ENCODE measurements at regions not wholly inside any gene's neighbourhood (a gene's known extent, or its start where the extent isn't known, plus 50 kb on each side); places are given as distances from the start of the nearest gene placed in this dataset.
"Not testable (repeated sequence)": the region's sequence is repeated elsewhere in the genome, so short reads cannot be mapped to it uniquely, and the experiment has no call there.

DNA sequence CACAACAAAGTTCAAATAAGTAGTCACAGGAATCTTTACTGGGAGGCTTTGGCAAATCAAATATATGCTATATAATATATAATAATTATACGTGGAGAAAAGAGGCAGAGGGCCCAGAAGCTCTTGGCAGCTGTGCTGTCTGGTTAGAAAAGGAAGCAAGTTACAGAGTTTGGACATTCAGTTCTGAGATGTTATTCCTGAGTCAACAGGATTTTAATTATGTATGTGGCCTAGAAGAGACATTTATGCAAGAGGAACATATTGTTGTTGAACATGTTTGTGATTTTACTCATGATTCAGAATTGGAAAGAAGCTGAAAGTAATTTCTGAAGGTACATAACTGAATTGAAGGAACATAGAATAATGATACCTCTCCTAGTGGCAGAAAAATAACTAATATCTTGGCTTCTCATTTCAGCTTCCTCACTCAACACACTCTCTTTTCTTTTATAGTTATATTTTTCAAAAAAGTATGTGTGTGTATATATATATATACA, 79.7 kb upstream of the GPR89A start:
- not testable (repeated sequence) for H3F3A ChIP-seq (ENCODE audit: low read depth); H4K20me1 ChIP-seq (ENCODE audit: insufficient read depth, low read length, poor library complexity, severe bottlenecking); H3K27me3 ChIP-seq (ENCODE audit: insufficient read depth, low read length, poor library complexity, severe bottlenecking); H3K79me2 ChIP-seq (ENCODE audit: insufficient read depth, low read length); H3K9me3 ChIP-seq (ENCODE audit: insufficient read depth, low read depth, low read length); H3K4me2 ChIP-seq (ENCODE audit: low read depth, low read length, poor library complexity, severe bottlenecking); H3K4me3 ChIP-seq (ENCODE audit: low read length, poor library complexity, severe bottlenecking); H3K36me3 ChIP-seq (ENCODE audit: insufficient read depth, low read length); H3K4me1 ChIP-seq (ENCODE audit: insufficient read depth, low read length, poor library complexity, severe bottlenecking); H3K9ac ChIP-seq (ENCODE audit: low read depth, low read length, poor library complexity, severe bottlenecking); H3K9me2 ChIP-seq (replicated peaks; ENCODE audit: low read depth, low read length); H2AFZ ChIP-seq (ENCODE audit: low read length)

DNA sequence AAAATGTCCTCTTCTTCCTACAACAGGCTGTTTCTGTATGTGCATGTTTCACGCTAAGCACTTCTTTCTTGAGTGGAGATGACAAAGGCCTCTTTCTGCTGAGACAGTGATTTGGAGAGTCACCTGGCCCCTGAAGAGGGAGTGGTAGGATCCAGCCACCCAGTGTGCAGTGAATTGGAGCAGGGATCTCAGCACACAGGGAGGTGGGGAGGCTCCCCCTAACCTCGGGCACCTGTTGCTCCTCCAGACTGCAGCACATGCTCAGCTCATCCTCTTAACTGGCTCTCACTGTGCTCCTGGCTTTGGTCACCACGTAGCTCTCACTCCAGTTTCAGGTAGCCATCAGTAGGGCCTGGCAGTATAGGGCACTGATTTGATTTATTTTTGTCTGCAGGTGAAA, 87.6 kb upstream of the GPR89A start:
- H3K4me2 ChIP-seq (ENCODE audit: low read depth, low read length, poor library complexity, severe bottlenecking); H3K4me3 ChIP-seq (ENCODE audit: low read length, poor library complexity, severe bottlenecking); H3K9me3 ChIP-seq (ENCODE audit: insufficient read depth, low read depth, low read length); H3F3A ChIP-seq (ENCODE audit: low read depth); H3K9ac ChIP-seq (ENCODE audit: low read depth, low read length, poor library complexity, severe bottlenecking); H3K36me3 ChIP-seq (ENCODE audit: insufficient read depth, low read length); H4K20me1 ChIP-seq (ENCODE audit: insufficient read depth, low read length, poor library complexity, severe bottlenecking); H3K27me3 ChIP-seq (ENCODE audit: insufficient read depth, low read length, poor library complexity, severe bottlenecking); H2AFZ ChIP-seq (ENCODE audit: low read length); H3K79me2 ChIP-seq (ENCODE audit: insufficient read depth, low read length); H3K4me1 ChIP-seq (ENCODE audit: insufficient read depth, low read length, poor library complexity, severe bottlenecking); H3K9me2 ChIP-seq (replicated peaks; ENCODE audit: low read depth, low read length): not testable (repeated sequence)

DNA sequence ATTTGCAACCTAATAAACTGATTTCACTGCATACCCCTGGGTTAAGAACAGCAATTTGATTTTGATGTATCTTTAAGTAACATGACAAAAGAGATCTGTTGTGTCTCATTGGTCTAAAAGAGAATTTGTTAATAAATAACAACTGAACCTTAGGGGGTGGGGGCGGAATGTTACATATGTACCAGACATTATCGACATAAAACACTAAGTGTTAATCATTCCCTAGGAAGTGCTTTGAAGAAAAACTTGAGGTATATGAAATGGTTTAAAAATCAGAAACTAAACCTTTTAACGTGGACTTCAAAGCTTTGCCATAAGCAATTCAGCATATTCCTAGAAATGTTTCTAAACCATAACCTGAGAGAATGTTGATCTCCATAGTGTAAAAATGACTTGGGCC, 88.5 kb upstream of the GPR89A start:
- H3K79me2 ChIP-seq (ENCODE audit: insufficient read depth, low read length); H3K27me3 ChIP-seq (ENCODE audit: insufficient read depth, low read length, poor library complexity, severe bottlenecking); H3K9me2 ChIP-seq (replicated peaks; ENCODE audit: low read depth, low read length); H3K9ac ChIP-seq (ENCODE audit: low read depth, low read length, poor library complexity, severe bottlenecking); H3K4me3 ChIP-seq (ENCODE audit: low read length, poor library complexity, severe bottlenecking); H3K4me2 ChIP-seq (ENCODE audit: low read depth, low read length, poor library complexity, severe bottlenecking); H3K9me3 ChIP-seq (ENCODE audit: insufficient read depth, low read depth, low read length); H3K4me1 ChIP-seq (ENCODE audit: insufficient read depth, low read length, poor library complexity, severe bottlenecking); H2AFZ ChIP-seq (ENCODE audit: low read length); H3K36me3 ChIP-seq (ENCODE audit: insufficient read depth, low read length); H3F3A ChIP-seq (ENCODE audit: low read depth); H4K20me1 ChIP-seq (ENCODE audit: insufficient read depth, low read length, poor library complexity, severe bottlenecking): not testable (repeated sequence)

DNA sequence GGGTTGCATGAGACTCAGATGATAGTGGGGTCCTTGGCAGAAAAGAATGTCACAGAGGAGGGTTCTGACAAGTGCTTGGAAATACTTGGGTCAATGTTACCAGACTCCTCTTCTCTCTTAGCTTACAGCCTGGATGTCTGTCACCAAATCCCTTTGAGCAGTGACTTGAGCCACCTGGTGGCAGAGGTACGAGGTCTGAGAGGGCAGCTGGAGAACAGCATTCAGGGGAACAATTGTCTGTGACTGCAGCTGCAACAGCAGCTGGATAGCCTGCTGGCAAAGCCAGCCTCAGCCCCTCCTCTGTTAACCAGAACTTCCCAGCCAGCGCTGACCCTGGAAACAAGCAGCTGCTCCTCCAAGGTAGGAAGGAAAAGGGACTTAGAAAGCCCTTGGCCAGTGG, 87.6 kb upstream of the NBPF20 start:
- not testable (repeated sequence) for H3K9ac ChIP-seq (ENCODE audit: low read depth, low read length, poor library complexity, severe bottlenecking); H3K4me3 ChIP-seq (ENCODE audit: low read length, poor library complexity, severe bottlenecking); H3K79me2 ChIP-seq (ENCODE audit: insufficient read depth, low read length); H3K4me2 ChIP-seq (ENCODE audit: low read depth, low read length, poor library complexity, severe bottlenecking); H3F3A ChIP-seq (ENCODE audit: low read depth); H3K9me3 ChIP-seq (ENCODE audit: insufficient read depth, low read depth, low read length); H3K36me3 ChIP-seq (ENCODE audit: insufficient read depth, low read length); H3K27me3 ChIP-seq (ENCODE audit: insufficient read depth, low read length, poor library complexity, severe bottlenecking); H2AFZ ChIP-seq (ENCODE audit: low read length); H3K4me1 ChIP-seq (ENCODE audit: insufficient read depth, low read length, poor library complexity, severe bottlenecking); H3K9me2 ChIP-seq (replicated peaks; ENCODE audit: low read depth, low read length); H4K20me1 ChIP-seq (ENCODE audit: insufficient read depth, low read length, poor library complexity, severe bottlenecking)
- TF ChIP-seq, protein P1, sequence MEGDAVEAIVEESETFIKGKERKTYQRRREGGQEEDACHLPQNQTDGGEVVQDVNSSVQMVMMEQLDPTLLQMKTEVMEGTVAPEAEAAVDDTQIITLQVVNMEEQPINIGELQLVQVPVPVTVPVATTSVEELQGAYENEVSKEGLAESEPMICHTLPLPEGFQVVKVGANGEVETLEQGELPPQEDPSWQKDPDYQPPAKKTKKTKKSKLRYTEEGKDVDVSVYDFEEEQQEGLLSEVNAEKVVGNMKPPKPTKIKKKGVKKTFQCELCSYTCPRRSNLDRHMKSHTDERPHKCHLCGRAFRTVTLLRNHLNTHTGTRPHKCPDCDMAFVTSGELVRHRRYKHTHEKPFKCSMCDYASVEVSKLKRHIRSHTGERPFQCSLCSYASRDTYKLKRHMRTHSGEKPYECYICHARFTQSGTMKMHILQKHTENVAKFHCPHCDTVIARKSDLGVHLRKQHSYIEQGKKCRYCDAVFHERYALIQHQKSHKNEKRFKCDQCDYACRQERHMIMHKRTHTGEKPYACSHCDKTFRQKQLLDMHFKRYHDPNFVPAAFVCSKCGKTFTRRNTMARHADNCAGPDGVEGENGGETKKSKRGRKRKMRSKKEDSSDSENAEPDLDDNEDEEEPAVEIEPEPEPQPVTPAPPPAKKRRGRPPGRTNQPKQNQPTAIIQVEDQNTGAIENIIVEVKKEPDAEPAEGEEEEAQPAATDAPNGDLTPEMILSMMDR (conservative IDR thresholded peaks at IDR 0.05; ENCODE audit: low read length), result peak; percentile 16; the same call in 1 of the 2 replicates

DNA sequence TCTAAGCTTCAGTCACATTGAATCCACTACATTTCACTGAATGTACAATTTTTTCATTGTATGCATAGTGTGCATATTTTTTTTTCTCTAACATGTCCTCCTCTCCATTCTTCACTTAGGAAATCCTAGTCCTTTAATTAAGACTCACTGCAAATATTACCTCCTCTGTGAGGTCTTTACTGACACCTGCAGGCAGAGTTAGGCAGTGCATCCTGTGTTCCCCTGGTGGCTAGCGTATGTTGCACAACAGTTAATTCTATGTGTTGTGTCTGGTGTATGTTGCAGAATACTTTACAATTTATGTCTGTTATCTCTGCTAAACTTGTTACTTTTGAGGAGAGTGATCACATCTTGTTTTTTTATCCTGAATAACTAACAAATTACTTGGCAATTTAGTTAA, 82.7 kb upstream of the NBPF20 start:
- not testable (repeated sequence) for H4K20me1 ChIP-seq (ENCODE audit: insufficient read depth, low read length, poor library complexity, severe bottlenecking); H3K9me3 ChIP-seq (ENCODE audit: insufficient read depth, low read depth, low read length); H3K36me3 ChIP-seq (ENCODE audit: insufficient read depth, low read length); H3K4me2 ChIP-seq (ENCODE audit: low read depth, low read length, poor library complexity, severe bottlenecking); H3K4me1 ChIP-seq (ENCODE audit: insufficient read depth, low read length, poor library complexity, severe bottlenecking); H3F3A ChIP-seq (ENCODE audit: low read depth); H3K79me2 ChIP-seq (ENCODE audit: insufficient read depth, low read length); H3K9me2 ChIP-seq (replicated peaks; ENCODE audit: low read depth, low read length); H2AFZ ChIP-seq (ENCODE audit: low read length); H3K4me3 ChIP-seq (ENCODE audit: low read length, poor library complexity, severe bottlenecking); H3K27me3 ChIP-seq (ENCODE audit: insufficient read depth, low read length, poor library complexity, severe bottlenecking); H3K9ac ChIP-seq (ENCODE audit: low read depth, low read length, poor library complexity, severe bottlenecking)

DNA sequence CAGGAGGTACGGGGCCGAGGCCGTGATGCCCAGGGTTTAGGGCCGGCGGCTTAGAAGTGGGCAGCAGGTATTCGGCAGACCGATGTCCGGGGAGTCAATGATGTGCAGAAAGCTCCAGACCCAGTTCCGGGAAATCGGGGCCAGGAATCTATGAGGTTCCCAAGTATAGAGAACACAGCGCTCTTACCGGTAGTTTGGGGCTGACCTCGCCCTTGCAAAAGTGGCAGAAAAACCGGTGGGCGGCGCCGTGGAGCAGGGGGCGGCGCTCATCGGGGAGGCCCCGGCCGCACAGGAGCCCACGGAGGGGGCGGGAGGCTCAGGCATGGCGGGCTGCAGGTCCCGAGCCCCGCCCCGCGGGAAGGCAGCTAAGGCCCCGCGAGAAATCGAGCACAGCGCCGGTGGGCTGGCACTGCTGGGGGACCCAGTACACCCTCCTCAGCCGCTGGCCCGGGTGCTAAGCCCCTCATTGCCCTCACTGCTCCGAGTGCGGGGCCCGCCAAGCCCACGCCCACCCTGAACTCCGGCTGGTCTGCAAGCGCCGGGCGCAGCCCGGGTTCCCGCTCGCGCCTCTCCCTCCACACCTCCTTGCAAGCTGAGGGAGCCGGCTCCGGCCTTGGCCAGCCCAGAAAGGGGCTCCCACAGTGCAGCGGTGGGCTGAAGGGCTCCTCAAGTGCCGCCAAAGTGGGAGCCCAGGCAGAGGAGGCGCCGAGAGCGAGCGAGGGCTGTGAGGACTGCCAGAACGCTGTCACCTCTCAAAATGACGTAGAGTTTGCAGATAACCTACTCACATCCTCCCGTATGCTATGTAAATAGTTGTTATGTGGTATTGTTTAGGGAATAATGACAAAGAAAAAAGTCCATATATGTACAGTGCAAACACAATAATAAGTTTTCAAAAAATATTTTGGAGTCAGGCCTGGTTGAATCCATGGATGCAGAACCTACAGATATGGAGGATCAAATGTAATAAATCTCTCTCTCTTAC, 80.6 kb upstream of the NBPF20 start:
- H2AFZ ChIP-seq (ENCODE audit: low read length); H3K4me1 ChIP-seq (ENCODE audit: insufficient read depth, low read length, poor library complexity, severe bottlenecking); H4K20me1 ChIP-seq (ENCODE audit: insufficient read depth, low read length, poor library complexity, severe bottlenecking); H3K36me3 ChIP-seq (ENCODE audit: insufficient read depth, low read length); H3K27me3 ChIP-seq (ENCODE audit: insufficient read depth, low read length, poor library complexity, severe bottlenecking); H3F3A ChIP-seq (ENCODE audit: low read depth); H3K9ac ChIP-seq (ENCODE audit: low read depth, low read length, poor library complexity, severe bottlenecking); H3K4me3 ChIP-seq (ENCODE audit: low read length, poor library complexity, severe bottlenecking); H3K4me2 ChIP-seq (ENCODE audit: low read depth, low read length, poor library complexity, severe bottlenecking); H3K9me2 ChIP-seq (replicated peaks; ENCODE audit: low read depth, low read length); H3K9me3 ChIP-seq (ENCODE audit: insufficient read depth, low read depth, low read length); H3K79me2 ChIP-seq (ENCODE audit: insufficient read depth, low read length): not testable (repeated sequence)

All from Loucy (cell line).